Upper lobe of right lung (tissue), 1 donor: ENCODE measurements at regions not wholly inside any gene's neighbourhood (a gene's known extent, or its start where the extent isn't known, plus 50 kb on each side); places are given as distances from the start of the nearest gene placed in this dataset.
A peak's percentile ranks its signal among the peaks of the same experiment; 100 is the strongest.

ENCODE experiments used
- ATAC-seq: fragments of 200-7000 bp; cut with Tn5 transposase; one replicate; pipeline ENCODE4 v1.9.1; 2020; ENCODE audit warnings: mild to moderate bottlenecking, moderate library complexity
- DNase-seq: peaks from one replicate; pipeline ENCODE4 v3.0.0-alpha.2; 2020
- H3K27ac ChIP-seq: fragments of 200-600 bp; one replicate; pipeline ENCODE4 v1.8.0; 2022
- H3K27me3 ChIP-seq: fragments of 200-600 bp; one replicate; pipeline ENCODE4 v1.8.0; 2022; ENCODE audit warnings: mild to moderate bottlenecking
- H3K36me3 ChIP-seq: fragments of 200-600 bp; one replicate; pipeline ENCODE4 v1.8.0; 2022
- H3K4me1 ChIP-seq: fragments of 200-600 bp; one replicate; pipeline ENCODE4 v1.8.0; 2022
- H3K4me3 ChIP-seq: fragments of 200-600 bp; one replicate; pipeline ENCODE4 v1.8.0; 2022; ENCODE audit warnings: mild to moderate bottlenecking
- H3K9me3 ChIP-seq: fragments of 200-600 bp; one replicate; pipeline ENCODE4 v1.8.0; 2022
- intact Hi-C: fragments of 100-400 bp; cut with DNase I; formaldehyde crosslinking; loops from one replicate; pipeline ENCODE4 v1.11.0; 2022
- TF ChIP-seq, protein P1 (sequence below): fragments of 200-600 bp; IDR thresholded peaks from one replicate; pipeline ENCODE4 v1.8.0; 2022; ENCODE audit warnings: antibody characterized with exemption
- donor health status: DM: no; HTN: yes; CAD: no; lungs with severe emphysema.

DNA sequence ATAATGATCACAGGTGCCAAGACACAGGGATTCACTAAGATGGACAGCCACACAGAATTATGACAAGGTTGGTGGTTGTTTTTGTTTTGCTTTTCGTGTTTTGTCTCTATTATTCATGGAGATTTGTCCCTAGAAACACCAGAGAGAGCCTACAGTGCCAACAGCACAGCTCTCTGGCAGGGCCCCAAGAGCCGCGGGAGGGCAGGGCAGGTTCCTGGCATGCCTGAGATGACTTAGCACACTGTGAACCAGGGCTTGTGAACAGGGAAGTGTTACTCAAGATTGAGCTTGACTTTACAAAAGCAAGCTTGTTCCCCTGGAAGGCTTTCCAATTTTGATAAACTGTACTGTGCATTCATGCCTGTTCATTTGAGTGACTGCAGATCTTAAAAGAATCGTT lies 437.4 kb upstream of the SALL3 start:
- H3K9me3 ChIP-seq = no peaks in the 10 kb centered on the region
- peak overlapping the region; percentile 47 for H3K27ac ChIP-seq
- H3K36me3 ChIP-seq = no peaks in the 10 kb centered on the region
- intact Hi-C loops = no loop called here
- peaks cover 18% of the 10 kb centered on the region for H3K4me1 ChIP-seq
- peak; percentile 97 for ATAC-seq
- peak; percentile 95 for DNase-seq
- H3K27me3 ChIP-seq = no peaks in the 10 kb centered on the region
- H3K4me3 ChIP-seq = no peak overlapping the region
- TF ChIP-seq, protein P1, sequence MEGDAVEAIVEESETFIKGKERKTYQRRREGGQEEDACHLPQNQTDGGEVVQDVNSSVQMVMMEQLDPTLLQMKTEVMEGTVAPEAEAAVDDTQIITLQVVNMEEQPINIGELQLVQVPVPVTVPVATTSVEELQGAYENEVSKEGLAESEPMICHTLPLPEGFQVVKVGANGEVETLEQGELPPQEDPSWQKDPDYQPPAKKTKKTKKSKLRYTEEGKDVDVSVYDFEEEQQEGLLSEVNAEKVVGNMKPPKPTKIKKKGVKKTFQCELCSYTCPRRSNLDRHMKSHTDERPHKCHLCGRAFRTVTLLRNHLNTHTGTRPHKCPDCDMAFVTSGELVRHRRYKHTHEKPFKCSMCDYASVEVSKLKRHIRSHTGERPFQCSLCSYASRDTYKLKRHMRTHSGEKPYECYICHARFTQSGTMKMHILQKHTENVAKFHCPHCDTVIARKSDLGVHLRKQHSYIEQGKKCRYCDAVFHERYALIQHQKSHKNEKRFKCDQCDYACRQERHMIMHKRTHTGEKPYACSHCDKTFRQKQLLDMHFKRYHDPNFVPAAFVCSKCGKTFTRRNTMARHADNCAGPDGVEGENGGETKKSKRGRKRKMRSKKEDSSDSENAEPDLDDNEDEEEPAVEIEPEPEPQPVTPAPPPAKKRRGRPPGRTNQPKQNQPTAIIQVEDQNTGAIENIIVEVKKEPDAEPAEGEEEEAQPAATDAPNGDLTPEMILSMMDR = no peak

DNA sequence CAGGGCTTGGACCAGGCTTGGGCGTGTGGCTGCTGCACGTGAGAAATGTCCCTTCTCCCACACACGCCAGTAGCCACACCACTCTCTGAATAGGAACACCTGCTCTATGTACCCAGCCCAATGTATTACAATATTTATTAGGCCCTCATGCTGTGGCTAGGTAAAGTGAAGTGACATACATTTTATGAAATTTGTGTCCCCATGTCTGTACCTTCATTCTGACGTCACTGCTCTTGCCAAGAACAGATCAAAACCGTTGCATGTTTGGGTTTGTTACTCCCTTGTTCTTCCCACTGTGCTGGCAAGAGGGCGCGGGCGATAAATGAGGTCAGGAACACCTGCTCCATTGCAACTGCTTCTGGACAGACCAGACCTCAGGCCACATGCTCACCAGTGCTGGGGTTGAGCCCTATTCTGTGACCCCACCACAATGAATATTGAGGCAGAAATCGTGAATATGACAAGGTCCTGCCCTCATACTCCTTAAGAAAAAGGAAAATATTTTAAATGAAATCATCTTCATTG lies 436.4 kb upstream of the SALL3 start:
- no peak overlapping the region for H3K4me3 ChIP-seq
- no peaks in the 10 kb centered on the region for H3K36me3 ChIP-seq
- DNase-seq (no peak), ATAC-seq (no peak)
- no peaks in the 10 kb centered on the region for H3K9me3 ChIP-seq
- H3K27ac ChIP-seq = no peak overlapping the region
- H3K27me3 ChIP-seq = no peaks in the 10 kb centered on the region
- intact Hi-C loops = no loop called here
- TF ChIP-seq, protein P1 = no peak
- peaks cover 18% of the 10 kb centered on the region for H3K4me1 ChIP-seq

DNA sequence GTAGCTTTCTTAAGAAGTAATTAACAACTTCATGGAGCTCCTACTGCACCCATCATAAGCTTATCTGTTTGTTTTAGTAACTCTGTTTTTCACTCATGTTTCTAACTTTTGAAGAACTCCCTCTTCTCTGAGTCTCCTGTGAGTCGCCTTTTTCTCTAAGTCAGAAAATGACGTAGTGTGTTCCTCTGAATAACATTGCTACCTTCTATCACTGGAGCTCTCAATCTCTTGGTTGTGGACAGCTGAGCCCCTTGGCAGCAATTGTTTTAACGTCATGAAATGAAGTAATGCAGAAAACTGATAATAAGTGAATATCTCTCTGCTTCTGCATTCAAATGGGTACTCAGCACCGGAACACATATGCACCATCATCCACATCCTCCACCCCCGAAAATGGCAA lies 433.3 kb upstream of the SALL3 start:
- Histone ChIP-seq H3K4me3 (no peak overlapping the region), H3K36me3 (no peaks in the 10 kb centered on the region), H3K27ac (no peak overlapping the region), H3K9me3 (no peaks in the 10 kb centered on the region), H3K27me3 (no peaks in the 10 kb centered on the region), H3K4me1 (peaks cover 18% of the 10 kb centered on the region)
- ATAC-seq (no peak), DNase-seq (no peak)
- TF ChIP-seq, protein P1 = no peak
- intact Hi-C loops = no loop called here

DNA sequence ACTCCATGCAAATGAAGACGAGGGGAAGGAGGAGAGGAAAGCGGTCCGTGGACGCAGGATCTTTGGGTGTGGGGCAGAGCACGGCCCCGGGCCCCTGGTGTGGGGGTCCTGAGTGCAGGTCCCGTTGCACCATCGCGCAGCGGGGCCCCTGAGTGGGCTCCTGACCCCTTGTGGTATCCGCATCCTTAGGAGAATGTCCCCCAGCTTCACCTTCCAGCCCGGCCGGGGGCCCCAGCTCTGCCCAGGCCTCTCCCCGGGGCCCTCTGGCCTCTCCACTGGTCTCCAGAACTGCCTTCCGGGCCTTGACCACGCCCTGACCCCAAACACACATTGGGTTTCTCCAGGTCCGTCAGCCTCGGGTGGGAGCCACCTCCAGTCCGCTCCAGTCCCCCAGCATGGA lies 431.8 kb upstream of the SALL3 start:
- TF ChIP-seq, protein P1 = no peak
- intact Hi-C loops = no loop called here
- H3K36me3 ChIP-seq = no peaks in the 10 kb centered on the region
- no peak overlapping the region for H3K27ac ChIP-seq
- no peaks in the 10 kb centered on the region for H3K9me3 ChIP-seq
- no peaks in the 10 kb centered on the region for H3K27me3 ChIP-seq
- peaks cover 3% of the 10 kb centered on the region for H3K4me1 ChIP-seq
- DNase-seq (no peak), ATAC-seq (no peak)
- H3K4me3 ChIP-seq = no peak overlapping the region

DNA sequence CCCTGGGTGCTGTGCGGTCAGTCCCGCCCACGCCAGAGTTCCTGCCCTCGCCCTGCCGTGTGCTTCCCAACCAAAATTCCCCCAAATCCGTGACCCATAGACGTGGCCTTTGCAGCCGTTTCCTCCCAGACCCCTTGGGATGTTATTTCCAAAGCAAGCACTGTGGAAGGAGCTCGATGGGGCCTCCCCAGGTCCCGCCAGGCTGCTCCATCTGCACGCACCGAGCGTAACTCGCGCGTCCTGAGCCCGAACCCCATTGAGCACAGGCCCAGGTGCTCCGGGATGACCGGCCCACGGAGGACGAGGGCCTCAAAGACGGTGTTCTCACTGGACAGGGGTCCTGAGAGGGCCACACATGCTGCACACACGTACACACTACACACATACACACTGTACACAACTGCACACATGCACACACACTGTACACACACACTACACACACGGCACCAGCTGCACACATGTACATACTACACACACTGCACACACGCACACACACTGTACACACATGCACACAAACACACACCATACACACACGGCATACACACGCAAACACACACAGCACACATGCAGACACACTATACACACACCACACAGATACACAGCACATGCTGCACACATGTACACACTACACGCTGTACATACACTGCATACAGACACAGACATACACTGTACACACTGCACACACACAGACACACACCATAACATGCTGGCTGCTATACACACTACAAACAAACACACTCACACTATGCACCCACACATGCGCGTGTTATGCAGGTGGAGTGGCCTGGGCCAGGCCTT lies 431.2 kb upstream of the SALL3 start:
- intact Hi-C loops = no loop called here
- no peak for DNase-seq
- peak; percentile 23 for ATAC-seq
- Histone ChIP-seq H3K4me1 (no peaks in the 10 kb centered on the region), H3K27me3 (no peaks in the 10 kb centered on the region), H3K36me3 (no peaks in the 10 kb centered on the region), H3K4me3 (no peak overlapping the region), H3K9me3 (no peaks in the 10 kb centered on the region), H3K27ac (no peak overlapping the region)
- TF ChIP-seq, protein P1 = no peak
